GM12878 (cell line): ENCODE measurements at regions not wholly inside any gene's neighbourhood (a gene's known extent, or its start where the extent isn't known, plus 50 kb on each side); places are given as distances from the start of the nearest gene placed in this dataset.

Experiments used
- ATAC-seq: fragments of 200-7000 bp; cut with Tn5 transposase; 3 replicates; pipeline ENCODE4 v1.9.1; 2020; ENCODE audit warnings: mild to moderate bottlenecking, moderate library complexity
- BruUV-seq: library from RNA; stranded (reverse); fragments of 400-500 nt; replicated peaks from 2 replicates; lab custom pipeline; 2021; lab: Mats Ljungman, UMichigan
- CTCF ChIA-PET: fragments of 300-600 bp; sonication (Branson Sonifier 250); formaldehyde crosslinking; extraction: SDS; loops from one replicate; lab custom pipeline; 2021; ENCODE audit warnings: inconsistent platforms; lab: Yijun Ruan, JAX
- POLR2A ChIA-PET: fragments of 350-600 bp; formaldehyde crosslinking; extraction: SDS; loops from one replicate; lab custom pipeline; 2021; ENCODE audit warnings: inconsistent platforms; lab: Charles Lee
- RAD21 ChIA-PET: fragments of 300-600 bp; sonication (Branson Sonifier 250); formaldehyde crosslinking; loops from one replicate; lab custom pipeline; 2023; ENCODE audit warnings: antibody characterized with exemption; ENCODE audit not compliant: unreplicated experiment; lab: Charles Lee
- SMC1A ChIA-PET: fragments of 300-600 bp; sonication (Branson Sonifier 250); formaldehyde crosslinking; loops from one replicate; lab custom pipeline; 2023; ENCODE audit not compliant: unreplicated experiment, uncharacterized antibody; lab: Charles Lee
- DNase-seq: peaks from one replicate; pipeline ENCODE4 v3.0.0-alpha.2; 2011; ENCODE audit warnings: low read depth, low spot score
- FAIRE-seq: peaks from 3 replicates; lab custom pipeline; 2011; peaks lifted over from hg19 to GRCh38; lab: Jason Lieb, UNC
- H2AFZ ChIP-seq: 2 replicates; pipeline ENCODE4 v1.6.0; 2011; ENCODE audit warnings: low read depth, low read length, control low read depth; ENCODE audit not compliant: control insufficient read depth
- H3K27ac ChIP-seq: 2 replicates; pipeline ENCODE4 v1.5.1; 2011; ENCODE audit warnings: control low read depth; ENCODE audit not compliant: control insufficient read depth, insufficient read depth
- H3K27me3 ChIP-seq, 2 experiments: replicated peaks in 1 of 2; 2 replicates each; pipeline versions ENCODE4 v1.6.0 to v1.6.1; 2011; ENCODE audit warnings: low read length in 1 of 2; ENCODE audit not compliant: control insufficient read depth in 2 of 2, insufficient read depth in 2 of 2
- H3K36me3 ChIP-seq, 2 experiments: 2 replicates each; pipeline ENCODE4 v1.5.1; 2011; ENCODE audit warnings: low read length in 1 of 2; ENCODE audit not compliant: control insufficient read depth in 2 of 2, insufficient read depth in 2 of 2
- H3K4me1 ChIP-seq: 2 replicates; pipeline ENCODE4 v1.6.1; 2011; ENCODE audit warnings: mild to moderate bottlenecking, low read length, moderate library complexity, mixed read lengths; ENCODE audit not compliant: control insufficient read depth, insufficient read depth
- H3K4me2 ChIP-seq: 2 replicates; pipeline ENCODE4 v1.6.0; 2011; ENCODE audit warnings: control low read depth; ENCODE audit not compliant: control insufficient read depth, insufficient read depth
- H3K4me3 ChIP-seq: fragments of 200-600 bp; sonication (generic); 2 replicates; pipeline ENCODE4 v1.5.1; 2016
- H3K79me2 ChIP-seq: 2 replicates; pipeline ENCODE4 v1.6.0; 2011; ENCODE audit warnings: low read length; ENCODE audit not compliant: control insufficient read depth, insufficient read depth
- H3K9ac ChIP-seq: 2 replicates; pipeline ENCODE4 v1.8.0; 2011; ENCODE audit warnings: low read length, control low read depth, mixed read lengths; ENCODE audit not compliant: control insufficient read depth, insufficient read depth
- H3K9me3 ChIP-seq: replicated peaks from 3 replicates; pipeline ENCODE4 v1.5.1; 2011; ENCODE audit warnings: mild to moderate bottlenecking, low read length; ENCODE audit not compliant: control insufficient read depth, insufficient read depth
- H4K20me1 ChIP-seq: 2 replicates; pipeline ENCODE4 v1.6.0; 2011; ENCODE audit not compliant: control insufficient read depth, insufficient read depth
- IKZF1 ChIP-seq: fragments of 450-650 bp; conservative IDR thresholded peaks from 2 replicates; pipeline ENCODE4 v1.6.1; 2017; ENCODE audit warnings: antibody characterized with exemption, mild to moderate bottlenecking
- JUND ChIP-seq: IDR thresholded peaks from 2 replicates; pipeline ENCODE4 v1.6.1; 2012; ENCODE audit warnings: low read depth, mild to moderate bottlenecking, low read length, improper control_type of control experiment, moderate library complexity
- PAX5 ChIP-seq: IDR thresholded peaks from 2 replicates; pipeline ENCODE4 v1.6.1; 2011; ENCODE audit warnings: low read depth, low read length, borderline replicate concordance
- RELA ChIP-seq: fragments of 450-650 bp; IDR thresholded peaks from 2 replicates; pipeline ENCODE4 v1.8.0; 2014; ENCODE audit warnings: borderline replicate concordance; ENCODE audit not compliant: partially characterized antibody
- REST ChIP-seq: IDR thresholded peaks from 2 replicates; pipeline ENCODE4 v1.6.1; 2012; ENCODE audit warnings: mild to moderate bottlenecking, low read depth, low read length
- SREBF1 ChIP-seq: IDR thresholded peaks from 2 replicates; pipeline ENCODE4 v1.6.1; 2012; ENCODE audit warnings: mild to moderate bottlenecking, low read length
- ZNF687 ChIP-seq: fragments of 450-650 bp; IDR thresholded peaks from 2 replicates; pipeline ENCODE4 v1.6.1; 2017; ENCODE audit warnings: mild to moderate bottlenecking, moderate library complexity
- WGBS: methylation state at CpG from one replicate; pipeline ENCODE4 v1.1.6; 2016; ENCODE audit warnings: low lambda C conversion rate; ENCODE audit not compliant: insufficient replicate concordance, insufficient coverage; ENCODE audit errors: missing lambda C conversion rate; 5-methylcytosine and 5-hydroxymethylcytosine counted together
- in situ Hi-C: fragments of 300-500 bp; cut with MboI; formaldehyde crosslinking; loops from 9 replicates; pipeline ENCODE4 v1.14.3; 2018; ENCODE audit warnings: mixed read lengths
- intact Hi-C: fragments of 100-400 bp; cut with micrococcal nuclease; formaldehyde crosslinking; loops from one replicate; pipeline ENCODE4 v1.14.2; 2022; ENCODE audit not compliant: unreplicated experiment
- TF ChIP-seq, protein P1 (sequence below): IDR thresholded peaks from 2 replicates; pipeline ENCODE4 v1.6.1; 2012; ENCODE audit warnings: improper control_type of control experiment, low read depth, low read length; ENCODE audit not compliant: insufficient replicate concordance

DNA sequence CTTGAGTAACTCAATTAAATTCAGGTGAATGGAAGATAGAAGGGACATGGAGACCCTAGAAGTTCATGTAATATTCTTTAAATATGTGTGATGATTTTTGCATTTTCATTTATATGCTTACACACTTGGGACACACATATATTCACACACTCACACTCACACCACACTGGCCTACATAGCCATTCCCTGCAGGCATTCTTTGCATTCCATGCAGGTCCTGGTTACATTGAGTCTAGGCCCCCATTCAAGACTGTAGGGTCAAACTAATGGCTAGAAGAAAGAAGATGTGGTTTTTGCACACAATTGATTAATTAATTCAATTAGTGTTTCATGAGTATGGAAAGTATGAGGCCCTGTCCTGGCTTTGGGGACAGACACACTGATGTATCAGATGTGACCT is 249.4 kb downstream of the HNMT start (continued):
- TF ChIP-seq, protein P1, sequence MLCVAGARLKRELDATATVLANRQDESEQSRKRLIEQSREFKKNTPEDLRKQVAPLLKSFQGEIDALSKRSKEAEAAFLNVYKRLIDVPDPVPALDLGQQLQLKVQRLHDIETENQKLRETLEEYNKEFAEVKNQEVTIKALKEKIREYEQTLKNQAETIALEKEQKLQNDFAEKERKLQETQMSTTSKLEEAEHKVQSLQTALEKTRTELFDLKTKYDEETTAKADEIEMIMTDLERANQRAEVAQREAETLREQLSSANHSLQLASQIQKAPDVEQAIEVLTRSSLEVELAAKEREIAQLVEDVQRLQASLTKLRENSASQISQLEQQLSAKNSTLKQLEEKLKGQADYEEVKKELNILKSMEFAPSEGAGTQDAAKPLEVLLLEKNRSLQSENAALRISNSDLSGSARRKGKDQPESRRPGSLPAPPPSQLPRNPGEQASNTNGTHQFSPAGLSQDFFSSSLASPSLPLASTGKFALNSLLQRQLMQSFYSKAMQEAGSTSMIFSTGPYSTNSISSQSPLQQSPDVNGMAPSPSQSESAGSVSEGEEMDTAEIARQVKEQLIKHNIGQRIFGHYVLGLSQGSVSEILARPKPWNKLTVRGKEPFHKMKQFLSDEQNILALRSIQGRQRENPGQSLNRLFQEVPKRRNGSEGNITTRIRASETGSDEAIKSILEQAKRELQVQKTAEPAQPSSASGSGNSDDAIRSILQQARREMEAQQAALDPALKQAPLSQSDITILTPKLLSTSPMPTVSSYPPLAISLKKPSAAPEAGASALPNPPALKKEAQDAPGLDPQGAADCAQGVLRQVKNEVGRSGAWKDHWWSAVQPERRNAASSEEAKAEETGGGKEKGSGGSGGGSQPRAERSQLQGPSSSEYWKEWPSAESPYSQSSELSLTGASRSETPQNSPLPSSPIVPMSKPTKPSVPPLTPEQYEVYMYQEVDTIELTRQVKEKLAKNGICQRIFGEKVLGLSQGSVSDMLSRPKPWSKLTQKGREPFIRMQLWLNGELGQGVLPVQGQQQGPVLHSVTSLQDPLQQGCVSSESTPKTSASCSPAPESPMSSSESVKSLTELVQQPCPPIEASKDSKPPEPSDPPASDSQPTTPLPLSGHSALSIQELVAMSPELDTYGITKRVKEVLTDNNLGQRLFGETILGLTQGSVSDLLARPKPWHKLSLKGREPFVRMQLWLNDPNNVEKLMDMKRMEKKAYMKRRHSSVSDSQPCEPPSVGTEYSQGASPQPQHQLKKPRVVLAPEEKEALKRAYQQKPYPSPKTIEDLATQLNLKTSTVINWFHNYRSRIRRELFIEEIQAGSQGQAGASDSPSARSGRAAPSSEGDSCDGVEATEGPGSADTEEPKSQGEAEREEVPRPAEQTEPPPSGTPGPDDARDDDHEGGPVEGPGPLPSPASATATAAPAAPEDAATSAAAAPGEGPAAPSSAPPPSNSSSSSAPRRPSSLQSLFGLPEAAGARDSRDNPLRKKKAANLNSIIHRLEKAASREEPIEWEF, result no peak
- TF ChIP-seq REST (no peak), PAX5 (no peak)

DNA sequence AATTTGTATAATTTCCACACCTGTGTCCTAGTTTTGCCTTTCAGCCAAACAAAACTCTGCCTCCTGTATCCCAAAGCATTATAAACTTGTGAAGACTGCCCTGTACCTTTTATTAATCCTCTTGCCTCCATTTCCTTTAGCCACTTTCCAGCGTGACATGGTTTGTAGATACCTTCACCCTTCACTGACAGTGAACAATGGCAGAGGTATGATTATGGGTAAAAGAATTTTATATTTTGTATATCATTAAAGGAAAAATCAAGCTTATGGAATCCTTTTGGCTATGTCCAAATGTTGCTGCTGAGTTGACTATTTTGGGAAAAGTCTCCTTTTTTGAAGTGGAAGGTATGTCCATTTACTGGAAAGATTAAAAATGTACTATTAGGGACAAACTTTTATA is 251.7 kb downstream of the HNMT start:
- WGBS, result 47% methylated on average over 1 of the region's 1 CpG
- TF ChIP-seq SREBF1 (no peak), JUND (no peak), RELA (no peak), IKZF1 (no peak), ZNF687 (no peak)

More for the DNA sequence above, 251.7 kb downstream of the HNMT start:
- in situ Hi-C loops, result no loop called here
- CTCF ChIA-PET, result no interaction called here
- no peak for FAIRE-seq
- no peak overlapping the region for H2AFZ ChIP-seq
- POLR2A ChIA-PET, result no interaction called here
- no peaks in the 10 kb centered on the region for H4K20me1 ChIP-seq
- H3K9me3 ChIP-seq, result no peaks in the 10 kb centered on the region
- H3K79me2 ChIP-seq, result no peaks in the 10 kb centered on the region
- no peak overlapping the region for H3K4me2 ChIP-seq
- no TSS peak for BruUV-seq
- H3K27ac ChIP-seq, result no peak overlapping the region
- RAD21 ChIA-PET, result no interaction called here
- H3K4me1 ChIP-seq, result no peaks in the 10 kb centered on the region
- intact Hi-C loops, result no loop called here
- no peaks in the 10 kb centered on the region for H3K27me3 ChIP-seq
- no peaks in the 10 kb centered on the region for H3K36me3 ChIP-seq
- no peak overlapping the region for H3K9ac ChIP-seq
- SMC1A ChIA-PET, result interaction anchor here (0.7 kb wide), 1 partner anchor 24 kb away, joined by 4 read pairs; no protein-coding TSS in a partner anchor
- no peak for ATAC-seq
- H3K4me3 ChIP-seq, result no peak overlapping the region
- no peak for DNase-seq
